NT2/D1 (cell line): ENCODE measurements at regions not wholly inside any gene's neighbourhood (a gene's known extent, or its start where the extent isn't known, plus 50 kb on each side); places are given as distances from the start of the nearest gene placed in this dataset.

ENCODE experiments used
- DNase-seq: peaks from one replicate; pipeline ENCODE4 v3.0.0-alpha.2; 2011; ENCODE audit warnings: low read depth, low spot score
- H3K27me3 ChIP-seq: 2 replicates; pipeline ENCODE4 v1.6.0; 2011; ENCODE audit warnings: mild to moderate bottlenecking; ENCODE audit not compliant: insufficient read length, insufficient read depth
- H3K36me3 ChIP-seq: 2 replicates; pipeline ENCODE4 v1.6.1; 2011; ENCODE audit warnings: mild to moderate bottlenecking, low read length, mixed read lengths; ENCODE audit not compliant: insufficient read depth, insufficient read length
- H3K4me1 ChIP-seq: 2 replicates; pipeline ENCODE4 v1.5.1; 2011; ENCODE audit not compliant: insufficient read depth, insufficient read length
- H3K4me3 ChIP-seq: 2 replicates; pipeline ENCODE4 v1.5.1; 2011; ENCODE audit warnings: low read depth; ENCODE audit not compliant: insufficient read length
- H3K9ac ChIP-seq: 2 replicates; pipeline ENCODE4 v1.6.0; 2011; ENCODE audit warnings: low read depth; ENCODE audit not compliant: insufficient read length
- H3K9me3 ChIP-seq: 2 replicates; pipeline ENCODE4 v1.5.1; 2011; ENCODE audit warnings: mild to moderate bottlenecking, low read length; ENCODE audit not compliant: insufficient read depth
- SUZ12 ChIP-seq: IDR thresholded peaks from 2 replicates; pipeline ENCODE4 v1.6.1; 2011; ENCODE audit not compliant: insufficient read length, insufficient read depth; ENCODE audit errors: extremely low read depth
- YY1 ChIP-seq: IDR thresholded peaks from 2 replicates; pipeline ENCODE4 v1.6.1; 2011; ENCODE audit not compliant: insufficient read length, insufficient read depth
- ZNF274 ChIP-seq: IDR thresholded peaks from 2 replicates; pipeline ENCODE4 v1.6.1; 2011; ENCODE audit warnings: mild to moderate bottlenecking, low read depth, low read length

DNA sequence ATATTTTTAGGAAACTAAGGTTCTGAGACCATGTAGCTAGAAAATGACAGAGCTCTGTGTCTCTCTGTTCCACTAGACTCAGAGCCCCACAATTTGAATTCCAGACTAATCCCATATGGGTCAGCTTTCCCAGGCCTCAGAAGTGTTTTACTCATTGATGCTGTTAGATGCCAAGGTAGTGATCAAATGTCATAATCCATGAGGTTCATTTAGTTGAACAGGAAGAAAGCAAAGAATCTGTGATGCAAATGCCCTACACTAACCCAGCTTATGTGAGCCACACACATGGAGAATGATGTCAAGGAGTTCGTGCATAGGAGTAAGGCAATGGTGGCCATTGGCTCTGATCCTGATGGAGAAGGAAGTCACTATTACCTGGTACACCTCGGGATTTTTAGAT, 363.4 kb upstream of the RARB start:
- H3K36me3 ChIP-seq = no peaks in the 10 kb centered on the region
- H3K27me3 ChIP-seq = no peaks in the 10 kb centered on the region
- no peak for TF ChIP-seq ZNF274
- TF ChIP-seq YY1 = no peak
- TF ChIP-seq SUZ12 = no peak
- no peaks in the 10 kb centered on the region for H3K4me1 ChIP-seq
- H3K4me3 ChIP-seq = no peak overlapping the region
- H3K9ac ChIP-seq = no peak overlapping the region
- DNase-seq = no peak
- no peaks in the 10 kb centered on the region for H3K9me3 ChIP-seq

DNA sequence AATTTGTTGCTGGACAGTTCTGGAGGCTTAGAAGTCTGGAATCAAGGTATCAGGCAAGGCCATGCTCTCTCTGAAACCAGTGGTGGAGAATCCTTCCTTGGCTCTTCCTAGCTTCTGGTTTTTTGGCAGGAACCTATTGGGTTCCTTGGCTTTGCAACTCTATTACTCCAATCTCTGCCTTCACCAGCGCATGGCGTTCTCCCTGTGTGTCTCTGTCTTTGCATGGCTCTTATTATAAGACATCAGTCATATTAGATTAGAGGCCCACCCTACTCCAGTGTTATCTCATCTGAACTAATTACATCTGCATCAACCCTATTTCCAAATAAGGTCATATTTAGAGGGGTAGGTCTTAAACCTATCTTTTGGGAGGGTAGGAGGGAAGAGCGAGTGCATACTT, 358.1 kb upstream of the RARB start:
- Histone ChIP-seq H3K27me3 (no peaks in the 10 kb centered on the region), H3K36me3 (no peaks in the 10 kb centered on the region), H3K9ac (no peak overlapping the region), H3K9me3 (no peaks in the 10 kb centered on the region), H3K4me1 (no peaks in the 10 kb centered on the region), H3K4me3 (no peak overlapping the region)
- TF ChIP-seq YY1 (no peak), SUZ12 (no peak), ZNF274 (no peak)
- DNase-seq = no peak

DNA sequence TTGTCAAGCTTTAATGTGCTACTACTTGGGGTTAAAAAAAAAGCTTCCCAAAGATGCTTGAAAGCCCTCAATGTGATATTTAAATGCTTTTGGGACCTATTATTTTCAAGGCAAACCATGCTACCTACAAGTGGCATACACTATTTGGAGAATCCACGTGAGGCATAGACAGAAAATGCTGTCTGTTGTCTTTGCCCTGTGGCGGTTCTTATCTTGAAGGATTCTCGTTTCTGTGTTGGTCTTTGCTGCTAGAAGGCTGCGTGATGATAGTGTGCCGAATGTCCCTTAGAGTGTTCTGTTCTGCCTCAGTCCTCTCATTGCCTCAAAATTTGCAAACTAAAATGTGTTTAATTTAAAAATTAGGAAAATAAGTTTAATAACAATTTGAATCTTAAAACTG, 356.2 kb upstream of the RARB start:
- Histone ChIP-seq H3K4me1 (no peaks in the 10 kb centered on the region), H3K9ac (no peak overlapping the region), H3K27me3 (no peaks in the 10 kb centered on the region), H3K9me3 (no peaks in the 10 kb centered on the region), H3K4me3 (no peak overlapping the region), H3K36me3 (no peaks in the 10 kb centered on the region)
- TF ChIP-seq SUZ12 (no peak), ZNF274 (no peak), YY1 (no peak)
- DNase-seq = no peak

DNA sequence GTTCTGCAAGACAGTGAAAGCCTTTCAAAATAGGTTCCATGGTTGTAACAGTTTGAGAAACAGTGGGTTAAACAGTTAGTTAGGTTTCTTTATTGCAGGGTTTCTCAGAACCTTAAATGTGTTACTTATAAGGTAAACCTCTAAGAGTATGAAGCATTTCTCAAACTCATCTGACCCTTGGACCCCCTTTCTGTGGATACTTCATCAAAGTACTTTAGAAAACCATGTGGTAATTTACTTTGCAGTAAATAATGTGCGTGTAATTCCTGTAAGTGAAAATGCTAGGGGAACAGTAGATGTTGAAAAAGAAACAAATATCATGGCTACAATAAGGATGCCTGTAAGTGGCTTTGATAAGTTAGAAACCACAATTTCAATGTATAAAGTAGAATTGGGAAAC, 354.6 kb upstream of the RARB start:
- Histone ChIP-seq H3K36me3 (no peaks in the 10 kb centered on the region), H3K9ac (no peak overlapping the region), H3K4me3 (no peak overlapping the region), H3K9me3 (no peaks in the 10 kb centered on the region), H3K4me1 (no peaks in the 10 kb centered on the region), H3K27me3 (no peaks in the 10 kb centered on the region)
- no peak for TF ChIP-seq SUZ12
- no peak for TF ChIP-seq YY1
- TF ChIP-seq ZNF274 = no peak
- no peak for DNase-seq

DNA sequence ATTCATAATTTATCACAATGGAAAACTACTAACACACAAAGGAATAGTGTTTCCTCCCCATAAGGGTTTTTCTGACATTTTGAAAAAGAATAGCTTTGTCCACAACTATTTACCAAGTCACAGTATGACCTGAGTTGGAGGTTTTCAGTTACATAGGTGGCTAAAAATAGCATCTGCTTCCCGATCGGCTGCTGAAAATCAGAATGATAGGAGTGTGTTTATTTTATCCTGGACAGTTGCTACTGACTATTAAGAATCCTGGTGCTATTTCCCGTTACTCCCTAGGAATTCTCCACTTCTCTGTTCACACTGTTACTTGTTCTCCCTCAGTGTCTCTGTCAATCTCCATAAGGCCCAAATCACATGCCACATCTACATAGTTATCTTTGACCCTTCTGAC, 353.9 kb upstream of the RARB start:
- H3K9ac ChIP-seq = no peak overlapping the region
- DNase-seq = no peak

DNA sequence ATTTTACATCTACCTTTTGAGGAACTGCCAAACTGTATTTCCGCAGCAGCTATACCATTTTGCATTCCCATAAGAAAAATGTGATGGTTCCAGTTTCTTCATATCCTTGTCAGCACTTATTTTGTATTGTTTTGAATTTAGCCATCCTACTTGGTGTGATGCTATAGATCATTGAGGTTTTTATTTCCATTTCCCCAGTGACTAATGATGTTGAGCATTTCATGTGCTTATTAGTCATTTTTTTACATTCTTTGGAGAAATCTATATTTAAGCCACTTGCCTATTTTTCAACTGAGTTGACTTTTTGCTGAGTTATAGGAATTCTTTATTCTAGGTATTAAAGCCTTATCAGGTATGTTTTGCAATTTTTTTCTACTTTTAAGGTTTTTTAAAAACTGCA, 347.6 kb upstream of the RARB start:
- no peak overlapping the region for H3K9ac ChIP-seq
- no peak overlapping the region for H3K4me3 ChIP-seq
- no peaks in the 10 kb centered on the region; the same call in 1 of the 2 replicates for H3K9me3 ChIP-seq
- TF ChIP-seq SUZ12 (no peak), ZNF274 (no peak), YY1 (no peak)
- no peak for DNase-seq
- no peaks in the 10 kb centered on the region for H3K4me1 ChIP-seq
- H3K36me3 ChIP-seq = no peaks in the 10 kb centered on the region
- no peaks in the 10 kb centered on the region for H3K27me3 ChIP-seq

More for the DNA sequence above, 353.9 kb upstream of the RARB start:
- H3K27me3 ChIP-seq = no peaks in the 10 kb centered on the region
- H3K9me3 ChIP-seq = no peaks in the 10 kb centered on the region
- H3K36me3 ChIP-seq = no peaks in the 10 kb centered on the region
- TF ChIP-seq YY1 = no peak
- TF ChIP-seq ZNF274 = no peak
- no peak for TF ChIP-seq SUZ12
- H3K4me1 ChIP-seq = no peaks in the 10 kb centered on the region
- H3K4me3 ChIP-seq = no peak overlapping the region

DNA sequence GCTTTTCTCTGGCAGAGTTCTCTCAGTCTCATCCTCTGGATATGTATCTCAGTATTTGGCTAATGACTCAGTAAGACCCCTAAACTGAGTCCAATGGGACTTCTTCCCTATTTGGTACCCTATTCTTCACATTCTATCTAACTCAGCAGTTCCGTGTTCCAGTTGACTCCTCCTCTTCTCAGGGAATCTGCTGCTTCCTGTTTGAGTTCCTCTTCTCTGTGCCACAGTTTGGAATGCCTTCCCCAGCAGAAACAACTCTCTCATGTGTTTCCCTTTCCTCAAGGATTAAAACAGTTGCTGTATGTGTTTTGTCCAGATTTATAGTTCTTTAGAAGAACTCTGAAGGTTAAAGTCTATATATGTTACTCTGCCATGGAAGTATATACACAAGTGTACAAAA, 344.0 kb upstream of the RARB start:
- H3K27me3 ChIP-seq = no peaks in the 10 kb centered on the region
- no peaks in the 10 kb centered on the region for H3K36me3 ChIP-seq
- TF ChIP-seq SUZ12 (no peak), ZNF274 (no peak), YY1 (no peak)
- peaks cover 7% of the 10 kb centered on the region for H3K9me3 ChIP-seq
- no peak for DNase-seq
- no peak overlapping the region for H3K9ac ChIP-seq
- no peaks in the 10 kb centered on the region for H3K4me1 ChIP-seq
- no peak overlapping the region for H3K4me3 ChIP-seq

DNA sequence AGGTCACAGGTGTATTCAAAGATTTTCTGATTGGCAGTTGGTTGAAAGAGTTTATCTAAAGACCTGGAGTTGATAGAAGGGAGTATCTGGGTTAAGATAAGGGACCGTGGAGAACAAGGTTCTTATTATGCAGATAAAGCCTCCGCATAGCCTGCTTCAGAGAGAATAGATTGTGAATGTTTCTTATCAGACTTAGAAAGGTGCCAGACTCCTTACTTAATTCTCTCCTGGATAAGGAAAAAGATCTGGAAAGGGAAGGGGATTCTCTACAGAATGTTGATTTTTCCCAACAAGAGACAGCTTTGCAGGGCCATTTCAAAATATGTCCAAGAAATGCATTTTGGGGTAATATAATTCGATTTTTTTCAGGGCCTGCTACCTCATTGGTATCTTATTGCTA, 341.3 kb upstream of the RARB start:
- H3K9ac ChIP-seq = no peak overlapping the region
- TF ChIP-seq ZNF274 = no peak
- TF ChIP-seq YY1 = no peak
- no peak for TF ChIP-seq SUZ12
- no peak for DNase-seq
- no peaks in the 10 kb centered on the region for H3K4me1 ChIP-seq
- no peaks in the 10 kb centered on the region for H3K36me3 ChIP-seq
- no peaks in the 10 kb centered on the region for H3K27me3 ChIP-seq
- peaks cover 7% of the 10 kb centered on the region for H3K9me3 ChIP-seq
- H3K4me3 ChIP-seq = no peak overlapping the region
